Thyroid gland (tissue), 4 donors: ENCODE measurements at regions not wholly inside any gene's neighbourhood (a gene's known extent, or its start where the extent isn't known, plus 50 kb on each side); places are given as distances from the start of the nearest gene placed in this dataset.
A peak's percentile ranks its signal among the peaks of the same experiment; 100 is the strongest.

Experiments
- DNase-seq, 2 donors: peaks; one replicate each; pipeline ENCODE4 v3.0.0-alpha.2; 2019
- H3K27ac ChIP-seq, 3 donors: fragments of 200-600 bp; sonication (generic); 1 replicate in 2 of 3; 2 replicates in 1 of 3; pipeline ENCODE4 v1.5.1; 2016 to 2019; ENCODE audit warnings: mild to moderate bottlenecking in 1 of 3, moderate library complexity in 1 of 3
- H3K27me3 ChIP-seq: fragments of 200-600 bp; sonication (generic); one replicate; pipeline ENCODE4 v1.5.1; 2019
- H3K36me3 ChIP-seq, 2 donors: fragments of 200-600 bp; sonication (generic); one replicate each; pipeline ENCODE4 v1.5.1; 2016 to 2019
- H3K4me1 ChIP-seq, 2 donors: fragments of 200-600 bp; sonication (generic); one replicate each; pipeline ENCODE4 v1.5.1; 2017 to 2019
- H3K4me3 ChIP-seq, 3 donors: fragments of 200-600 bp; sonication (generic); replicated peaks in 1 of 3; 1 replicate in 2 of 3; 2 replicates in 1 of 3; pipeline ENCODE4 v1.5.1; 2016; ENCODE audit warnings: mild to moderate bottlenecking in 1 of 3
- H3K9me3 ChIP-seq: fragments of 200-600 bp; sonication (generic); one replicate; pipeline ENCODE4 v1.5.1; 2017
- POLR2A ChIP-seq, 2 donors: fragments of 450-650 bp; IDR thresholded peaks; one replicate each; pipeline ENCODE4 v1.6.1; 2017; ENCODE audit warnings: antibody characterized with exemption in 2 of 2, mild to moderate bottlenecking in 2 of 2, moderate library complexity in 1 of 2
- WGBS, 2 donors: methylation state at CpG; one replicate each; pipeline ENCODE4 v1.1.5; 2017; 5-methylcytosine and 5-hydroxymethylcytosine counted together
- intact Hi-C: fragments of 100-400 bp; cut with DNase I; formaldehyde crosslinking; loops from one replicate; pipeline ENCODE4 v1.15.1; 2023
- TF ChIP-seq, protein P1 (sequence below), 6 experiments: fragments of 200-600 bp in 3 of 6; fragments of 450-650 bp in 3 of 6; sonication (generic) in 3 of 6; IDR thresholded peaks; one replicate each; pipeline ENCODE4 v1.5.1; 2016 to 2019; ENCODE audit warnings: antibody characterized with exemption in 6 of 6, mild to moderate bottlenecking in 2 of 6, inconsistent platforms in 1 of 6, moderate library complexity in 1 of 6

DNA sequence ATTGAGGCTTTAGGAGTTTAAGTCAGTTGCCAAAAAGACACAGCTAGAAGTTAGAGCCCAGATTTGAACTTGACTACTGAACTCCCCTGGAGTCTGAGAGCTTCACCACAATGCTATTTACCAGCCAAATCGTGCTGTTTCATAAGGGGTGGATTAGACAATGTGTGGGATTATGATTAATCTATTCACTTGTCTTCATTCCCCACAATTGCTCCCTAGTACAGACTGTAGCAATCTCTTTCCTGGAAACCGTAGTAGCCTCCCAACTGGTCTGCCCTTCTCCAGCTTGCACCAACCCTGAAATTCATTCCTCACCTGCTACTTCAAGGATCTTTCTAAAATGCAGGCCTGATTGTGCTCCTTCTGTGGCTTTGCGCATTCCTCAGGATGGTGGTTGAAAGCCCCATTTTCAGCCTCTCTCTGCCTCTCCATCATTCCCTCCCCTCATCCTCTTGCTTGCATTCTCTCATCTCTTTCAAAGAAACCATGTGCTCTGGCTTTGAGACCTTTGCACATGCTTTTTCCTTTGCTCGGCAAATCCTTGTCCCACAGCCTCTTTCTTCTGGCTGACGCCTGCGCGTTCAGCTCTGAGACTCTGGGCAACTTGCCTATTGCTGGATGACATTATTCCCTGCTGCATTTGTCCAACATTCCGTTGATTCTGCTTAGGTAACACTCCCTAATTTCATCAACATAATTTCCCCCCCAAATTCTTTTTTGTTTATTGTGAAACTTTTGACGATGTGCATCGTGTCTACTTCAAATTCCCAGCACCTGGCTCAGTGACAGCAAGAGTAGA is 145.1 kb downstream of the ADRA2A start:
- intact Hi-C loops: no loop called here
- DNase-seq: peak in 1 of 2 donors; percentile 3

GRCh38 chr10:111222961-111223360 is 146.1 kb downstream of the ADRA2A start:
- Histone ChIP-seq H3K4me3 (no peak overlapping the region), H3K36me3 (no peaks in the 10 kb centered on the region), H3K9me3 (no peaks in the 10 kb centered on the region), H3K27ac (no peak overlapping the region), H3K27me3 (no peaks in the 10 kb centered on the region), H3K4me1 (no peaks in the 10 kb centered on the region)
- no peak for DNase-seq
- WGBS, 2 donors: 67 to 79% methylated on average over 4 of the region's 4 CpGs
- no peak for TF ChIP-seq POLR2A (IDR thresholded peaks at IDR 0.05)
- TF ChIP-seq, protein P1, sequence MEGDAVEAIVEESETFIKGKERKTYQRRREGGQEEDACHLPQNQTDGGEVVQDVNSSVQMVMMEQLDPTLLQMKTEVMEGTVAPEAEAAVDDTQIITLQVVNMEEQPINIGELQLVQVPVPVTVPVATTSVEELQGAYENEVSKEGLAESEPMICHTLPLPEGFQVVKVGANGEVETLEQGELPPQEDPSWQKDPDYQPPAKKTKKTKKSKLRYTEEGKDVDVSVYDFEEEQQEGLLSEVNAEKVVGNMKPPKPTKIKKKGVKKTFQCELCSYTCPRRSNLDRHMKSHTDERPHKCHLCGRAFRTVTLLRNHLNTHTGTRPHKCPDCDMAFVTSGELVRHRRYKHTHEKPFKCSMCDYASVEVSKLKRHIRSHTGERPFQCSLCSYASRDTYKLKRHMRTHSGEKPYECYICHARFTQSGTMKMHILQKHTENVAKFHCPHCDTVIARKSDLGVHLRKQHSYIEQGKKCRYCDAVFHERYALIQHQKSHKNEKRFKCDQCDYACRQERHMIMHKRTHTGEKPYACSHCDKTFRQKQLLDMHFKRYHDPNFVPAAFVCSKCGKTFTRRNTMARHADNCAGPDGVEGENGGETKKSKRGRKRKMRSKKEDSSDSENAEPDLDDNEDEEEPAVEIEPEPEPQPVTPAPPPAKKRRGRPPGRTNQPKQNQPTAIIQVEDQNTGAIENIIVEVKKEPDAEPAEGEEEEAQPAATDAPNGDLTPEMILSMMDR (IDR thresholded peaks at IDR 0.05): no peak
- intact Hi-C loops: no loop called here

More for the DNA sequence above, 145.1 kb downstream of the ADRA2A start:
- no peaks in the 10 kb centered on the region for H3K27me3 ChIP-seq
- no peak overlapping the region for H3K4me3 ChIP-seq
- 69 to 75% methylated on average over 10 of the region's 10 CpGs for WGBS, 2 donors
- H3K36me3 ChIP-seq: no peaks in the 10 kb centered on the region
- no peak overlapping the region for H3K27ac ChIP-seq
- TF ChIP-seq, protein P1 (IDR thresholded peaks at IDR 0.05): no peak
- no peak for TF ChIP-seq POLR2A (IDR thresholded peaks at IDR 0.05)
- H3K9me3 ChIP-seq: no peaks in the 10 kb centered on the region
- H3K4me1 ChIP-seq: no peaks in the 10 kb centered on the region

DNA sequence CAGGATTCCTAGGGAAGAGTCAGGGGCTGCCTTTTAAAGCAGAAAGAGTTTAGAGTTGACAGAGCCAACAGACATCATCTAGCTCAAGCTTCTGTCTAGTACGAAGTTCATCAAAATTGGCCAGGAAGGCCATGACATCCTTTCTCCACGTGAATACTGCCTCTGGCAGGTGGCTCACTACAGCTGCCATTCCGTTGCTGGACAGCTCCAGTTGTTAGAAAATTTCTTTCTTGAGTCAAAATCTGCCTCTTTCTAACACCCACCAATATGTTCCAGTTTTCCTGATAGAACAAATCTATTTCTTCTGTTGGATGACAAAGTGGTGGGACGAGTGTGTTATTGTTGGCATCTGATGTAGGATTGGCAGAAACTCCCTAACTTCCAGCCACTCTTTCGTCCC is 154.9 kb downstream of the ADRA2A start:
- Histone ChIP-seq H3K27me3 (no peaks in the 10 kb centered on the region), H3K9me3 (no peaks in the 10 kb centered on the region), H3K27ac (no peak overlapping the region), H3K4me1 (no peaks in the 10 kb centered on the region), H3K4me3 (no peak overlapping the region), H3K36me3 (no peaks in the 10 kb centered on the region)
- WGBS, 2 donors: 51% methylated on average over 5 of the region's 5 CpGs
- intact Hi-C loops: no loop called here
- no peak for DNase-seq
- TF ChIP-seq, protein P1 (IDR thresholded peaks at IDR 0.05): no peak
- no peak for TF ChIP-seq POLR2A (IDR thresholded peaks at IDR 0.05)

GRCh38 chr10:111233439-111233838 is 156.6 kb downstream of the ADRA2A start:
- no peaks in the 10 kb centered on the region for H3K4me1 ChIP-seq
- WGBS, 2 donors: 66 to 76% methylated on average over 1 of the region's 1 CpG
- TF ChIP-seq, protein P1 (IDR thresholded peaks at IDR 0.05): no peak
- no peak for TF ChIP-seq POLR2A (IDR thresholded peaks at IDR 0.05)
- no peak for DNase-seq
- H3K27me3 ChIP-seq: no peaks in the 10 kb centered on the region
- intact Hi-C loops: no loop called here
- no peak overlapping the region for H3K4me3 ChIP-seq
- no peak overlapping the region for H3K27ac ChIP-seq
- no peaks in the 10 kb centered on the region for H3K36me3 ChIP-seq
- H3K9me3 ChIP-seq: no peaks in the 10 kb centered on the region

DNA sequence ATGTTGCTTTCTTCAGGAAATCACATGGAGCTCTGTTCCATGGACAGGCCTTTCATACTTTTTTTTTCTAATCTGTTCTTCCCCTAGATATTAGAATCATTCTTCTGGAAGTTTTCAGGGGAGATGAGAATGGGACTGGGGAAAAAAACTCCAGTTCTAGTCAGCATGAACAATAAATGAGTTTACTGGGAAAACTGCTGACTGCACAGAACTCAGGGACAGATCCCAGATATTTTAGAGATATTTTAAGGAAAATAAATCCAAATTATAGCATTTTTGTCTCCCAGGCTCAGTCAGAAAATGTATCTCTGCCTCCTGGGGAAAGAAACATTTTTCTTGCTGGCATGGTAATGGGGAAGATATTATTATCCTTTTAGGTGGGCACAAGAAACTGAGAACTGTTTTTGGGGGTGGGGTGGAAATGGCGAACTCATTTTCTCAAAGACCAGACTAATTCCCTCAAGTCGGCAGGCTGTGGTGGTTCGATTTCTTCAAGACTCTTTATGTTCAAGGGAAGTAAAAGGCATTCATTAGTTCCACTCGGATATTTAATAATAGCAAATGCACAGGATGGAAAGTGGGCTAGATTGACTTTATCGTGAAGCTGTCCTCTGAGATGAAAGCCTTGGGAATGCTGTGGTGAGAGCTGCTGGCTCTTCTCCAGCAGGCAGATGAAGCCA is 157.5 kb downstream of the ADRA2A start:
- H3K27ac ChIP-seq: no peak overlapping the region
- WGBS, 2 donors: 76 to 89% methylated on average over 5 of the region's 5 CpGs
- TF ChIP-seq, protein P1 (IDR thresholded peaks at IDR 0.05): no peak
- no peak for TF ChIP-seq POLR2A (IDR thresholded peaks at IDR 0.05)
- no peaks in the 10 kb centered on the region for H3K4me1 ChIP-seq
- H3K9me3 ChIP-seq: no peaks in the 10 kb centered on the region
- no peaks in the 10 kb centered on the region for H3K27me3 ChIP-seq
- intact Hi-C loops: no loop called here
- DNase-seq: no peak
- no peak overlapping the region for H3K4me3 ChIP-seq
- H3K36me3 ChIP-seq: no peaks in the 10 kb centered on the region
